K562 (cell line): ENCODE measurements at regions not wholly inside any gene's neighbourhood (a gene's known extent, or its start where the extent isn't known, plus 50 kb on each side); places are given as distances from the start of the nearest gene placed in this dataset.

Experiments
- ATAC-seq: fragments of 200-7000 bp; cut with Tn5 transposase; 3 replicates; pipeline ENCODE4 v1.9.1; 2020; ENCODE audit warnings: moderate library complexity
- BruUV-seq: library from RNA; stranded (reverse); fragments of 400-500 nt; replicated peaks from 2 replicates; lab custom pipeline; 2021; lab: Mats Ljungman, UMichigan
- CTCF ChIA-PET: fragments of 300-600 bp; formaldehyde crosslinking; extraction: SDS; loops from one replicate; lab custom pipeline; 2021; ENCODE audit warnings: low intra/inter-chr PET ratio; lab: Yijun Ruan, JAX
- POLR2A ChIA-PET: fragments of 300-600, 350-650 bp; sonication (Branson Sonifier 250); formaldehyde crosslinking; extraction: SDS; loops from one replicate; lab custom pipeline; 2021; ENCODE audit warnings: antibody characterized with exemption, inconsistent platforms; lab: Yijun Ruan, JAX
- DNase-seq, 4 experiments: peaks; one replicate each; pipeline versions ENCODE4 v3.0.0 to v3.0.0-alpha.2; 2011 to 2018; ENCODE audit warnings: low spot score in 3 of 4, mixed read lengths in 3 of 4; ENCODE audit errors: extremely low read depth in 1 of 4
- FAIRE-seq: peaks from 2 replicates; lab custom pipeline; 2011; peaks lifted over from hg19 to GRCh38; lab: Jason Lieb, UNC
- H2AFZ ChIP-seq: 2 replicates; pipeline ENCODE4 v1.6.0; 2011; ENCODE audit warnings: low read depth, low read length, control low read depth, inconsistent platforms
- H3K27ac ChIP-seq: fragments of 200-600 bp; 3 replicates; pipeline ENCODE4 v1.8.0; 2011; ENCODE audit warnings: low read depth, mild to moderate bottlenecking, control low read depth, inconsistent platforms, low read length, moderate library complexity, mixed read lengths; ENCODE audit errors: extremely low read depth
- H3K27me3 ChIP-seq, 2 experiments: fragments of 300-600 bp in 1 of 2; 2 replicates in 1 of 2; 3 replicates in 1 of 2; pipeline versions ENCODE4 v1.6.0 to v1.8.0; 2011; ENCODE audit warnings: inconsistent platforms in 2 of 2, low read length in 2 of 2, mild to moderate bottlenecking in 1 of 2, mixed read lengths in 1 of 2, moderate library complexity in 1 of 2; ENCODE audit not compliant: control insufficient read depth in 2 of 2, insufficient read depth in 2 of 2
- H3K36me3 ChIP-seq: fragments of 300-600 bp; 3 replicates; pipeline ENCODE4 v1.8.0; 2011; ENCODE audit warnings: mild to moderate bottlenecking, low read length, inconsistent platforms; ENCODE audit not compliant: control insufficient read depth, insufficient read depth
- H3K4me1 ChIP-seq, 2 experiments: fragments of 200-600 bp in 1 of 2; replicated peaks in 1 of 2; 2 replicates in 1 of 2; 3 replicates in 1 of 2; pipeline versions ENCODE4 v1.5.1 to v1.8.0; 2011; ENCODE audit warnings: inconsistent platforms in 2 of 2, low read length in 2 of 2, mild to moderate bottlenecking in 1 of 2, mixed read lengths in 1 of 2, moderate library complexity in 1 of 2; ENCODE audit not compliant: control insufficient read depth in 2 of 2, insufficient read depth in 2 of 2
- H3K4me2 ChIP-seq: 2 replicates; pipeline ENCODE4 v1.6.1; 2011; ENCODE audit warnings: low read length, control low read depth, inconsistent platforms, mixed read lengths; ENCODE audit not compliant: insufficient read depth
- H3K4me3 ChIP-seq: fragments of 200-600 bp; sonication (generic), shearing (Covaris generic); 2 replicates; pipeline ENCODE4 v1.5.1; 2016; ENCODE audit warnings: control low read depth, inconsistent platforms
- H3K79me2 ChIP-seq: fragments of 200-600 bp; 3 replicates; pipeline ENCODE4 v1.8.0; 2011; ENCODE audit warnings: low read length, inconsistent platforms; ENCODE audit not compliant: control insufficient read depth, insufficient read depth
- H3K9ac ChIP-seq, 2 experiments: 2 replicates each; pipeline versions ENCODE4 v1.6.0 to v1.6.1; 2011; ENCODE audit warnings: low read depth in 2 of 2, low read length in 2 of 2, control low read depth in 1 of 2, inconsistent platforms in 1 of 2, mild to moderate bottlenecking in 1 of 2, mixed read lengths in 1 of 2; ENCODE audit not compliant: insufficient read depth in 1 of 2
- H3K9me1 ChIP-seq: one replicate; pipeline ENCODE4 v1.6.0; 2011; ENCODE audit warnings: inconsistent platforms, mild to moderate bottlenecking, low read length, moderate library complexity; ENCODE audit not compliant: control insufficient read depth, insufficient read depth
- H3K9me3 ChIP-seq: replicated peaks from 2 replicates; pipeline ENCODE4 v1.5.1; 2011; ENCODE audit warnings: low read depth, low read length, inconsistent platforms; ENCODE audit not compliant: control insufficient read depth, insufficient read depth
- H4K20me1 ChIP-seq: replicated peaks from 2 replicates; pipeline ENCODE4 v1.6.1; 2011; ENCODE audit warnings: low read length, inconsistent platforms, mixed read lengths; ENCODE audit not compliant: control insufficient read depth, insufficient read depth
- BDP1 ChIP-seq: IDR thresholded peaks from 3 replicates; pipeline ENCODE4 v1.6.1; 2011; ENCODE audit not compliant: insufficient read length, insufficient read depth
- BMI1 ChIP-seq: fragments of 150-350 bp; IDR thresholded peaks from 2 replicates; pipeline ENCODE4 v1.6.1; 2014; ENCODE audit warnings: low read length
- GABPB2 ChIP-seq: fragments of 250-450 bp; sonication (Bioruptor Pico); conservative IDR thresholded peaks from 2 replicates; pipeline ENCODE4 v1.5.1; 2021; ENCODE audit warnings: mild to moderate bottlenecking
- NEUROD1 ChIP-seq: fragments of 150-350 bp; IDR thresholded peaks from 2 replicates; pipeline ENCODE4 v1.6.1; 2014; ENCODE audit warnings: borderline replicate concordance, low read length, low read depth; ENCODE audit not compliant: partially characterized antibody
- PATZ1 ChIP-seq: fragments of 250-450 bp; sonication (Bioruptor Pico); IDR thresholded peaks from 2 replicates; pipeline ENCODE4 v1.5.0; 2020; ENCODE audit warnings: mild to moderate bottlenecking, borderline replicate concordance
- TOE1 ChIP-seq, 2 experiments: fragments of 450-650 bp in 1 of 2; sonication (generic) in 1 of 2; formaldehyde crosslinking in 1 of 2; IDR thresholded peaks; 2 replicates each; pipeline versions ENCODE4 v1.7.1 to v1.8.0; 2016 to 2022; ENCODE audit warnings: borderline replicate concordance in 2 of 2, mild to moderate bottlenecking in 2 of 2, antibody characterized with exemption in 1 of 2, inconsistent platforms in 1 of 2, low read depth in 1 of 2, missing genetic modification reagents in 1 of 2, moderate library complexity in 1 of 2
- YY1 ChIP-seq, 3 experiments: IDR thresholded peaks; 2 replicates each; pipeline ENCODE4 v1.6.1; 2011; ENCODE audit warnings: low read length in 2 of 3, mild to moderate bottlenecking in 2 of 3, moderate library complexity in 2 of 3, borderline replicate concordance in 1 of 3, control low read depth in 1 of 3, low read depth in 1 of 3; ENCODE audit not compliant: insufficient read depth in 3 of 3, insufficient replicate concordance in 2 of 3, control insufficient read depth in 1 of 3, insufficient read length in 1 of 3; ENCODE audit errors: extremely low read depth in 1 of 3
- in situ Hi-C: fragments of 300-500 bp; cut with MboI; formaldehyde crosslinking; loops from 4 replicates; pipeline ENCODE4 v1.15.0; 2018; ENCODE audit warnings: inconsistent platforms, mixed read lengths
- intact Hi-C: fragments of 100-400 bp; cut with micrococcal nuclease; formaldehyde crosslinking; loops from 2 replicates; pipeline ENCODE4 v1.14.2; 2022

- Histone ChIP-seq H3K4me1 (no peaks in the 10 kb centered on the region), H3K27me3 (no peaks in the 10 kb centered on the region), H3K9ac (no peak overlapping the region), H3K9me1 (no peaks in the 10 kb centered on the region), H3K4me3 (no peak overlapping the region), H3K4me2 (no peak overlapping the region), H3K27ac (no peak overlapping the region), H2AFZ (no peak overlapping the region), H3K79me2 (no peaks in the 10 kb centered on the region), H4K20me1 (no peaks in the 10 kb centered on the region), H3K36me3 (no peaks in the 10 kb centered on the region), H3K9me3 (no peaks in the 10 kb centered on the region)
- no TSS peak for BruUV-seq
- in situ Hi-C loops: no loop called here
- ATAC-seq: no peak
- TF ChIP-seq BDP1 (no peak), PATZ1 (CRISPR knock-in tag) (no peak), NEUROD1 (no peak), YY1 (IDR thresholded peaks at IDR 0.05; ENCODE audit: borderline replicate concordance in 1 of 3, control insufficient read depth in 1 of 3, extremely low read depth in 1 of 3, insufficient read depth in 3 of 3, insufficient read length in 1 of 3, insufficient replicate concordance in 2 of 3, low read depth in 1 of 3, low read length in 2 of 3) (no peak), BMI1 (no peak), TOE1 (IDR thresholded peaks at IDR 0.05; ENCODE audit: borderline replicate concordance) (no peak), TOE1 (CRISPR knock-in tag; IDR thresholded peaks at IDR 0.05; ENCODE audit: borderline replicate concordance, low read depth) (no peak), GABPB2 (no peak)
- no peak for FAIRE-seq
- DNase-seq: no peak
- CTCF ChIA-PET: no interaction called here
- POLR2A ChIA-PET: no interaction called here
- intact Hi-C loops: loop anchor here (10.0 kb wide), 1 partner anchor 468 kb away; no protein-coding TSS in a partner anchor
Measured at GRCh38 chr4:164023214-164023613, 528.7 kb downstream of the TMA16 start.
